ENCODE measurements at regions not wholly inside any gene's neighbourhood (a gene's known extent, or its start where the extent isn't known, plus 50 kb on each side); places are given as distances from the start of the nearest gene placed in this dataset.

- TF ChIP-seq MAX (IDR thresholded peaks at IDR 0.05): no peak
- no peak for TF ChIP-seq EP300 (IDR thresholded peaks at IDR 0.05; ENCODE audit: borderline replicate concordance)
- TF ChIP-seq USF1 (IDR thresholded peaks at IDR 0.05): no peak
- TF ChIP-seq EGR1 (IDR thresholded peaks at IDR 0.05): no peak
- TF ChIP-seq ZBTB7A (IDR thresholded peaks at IDR 0.05; ENCODE audit: low read depth): no peak
- no peak for TF ChIP-seq FOXM1 (IDR thresholded peaks at IDR 0.05; ENCODE audit: borderline replicate concordance, low read depth)
- no peak for TF ChIP-seq NFIC (IDR thresholded peaks at IDR 0.05)
- no peak for TF ChIP-seq TCF12 (IDR thresholded peaks at IDR 0.05; ENCODE audit: low read depth)
- no peak for TF ChIP-seq YY1 (IDR thresholded peaks at IDR 0.05; ENCODE audit: low read depth)
- no peak for TF ChIP-seq REST (IDR thresholded peaks at IDR 0.05; ENCODE audit: low read depth)
- TF ChIP-seq TAF1 (IDR thresholded peaks at IDR 0.05; ENCODE audit: low read depth): no peak
- no peak for TF ChIP-seq CREB1 (IDR thresholded peaks at IDR 0.05; ENCODE audit: low read depth)
- TF ChIP-seq TEAD4 (IDR thresholded peaks at IDR 0.05): no peak
Measured at GRCh38 chr21:27467366-27467765, 500.5 kb upstream of the ADAMTS5 start.

GRCh38 chr21:27466140-27466539, 499.3 kb upstream of the ADAMTS5 start:
- TF ChIP-seq MAX (IDR thresholded peaks at IDR 0.05) (no peak), TAF1 (IDR thresholded peaks at IDR 0.05; ENCODE audit: low read depth) (no peak), NFIC (IDR thresholded peaks at IDR 0.05) (no peak), CEBPB (IDR thresholded peaks at IDR 0.05) (no peak), FOXM1 (IDR thresholded peaks at IDR 0.05; ENCODE audit: borderline replicate concordance, low read depth) (no peak), EP300 (IDR thresholded peaks at IDR 0.05; ENCODE audit: borderline replicate concordance) (no peak), REST (IDR thresholded peaks at IDR 0.05; ENCODE audit: low read depth) (no peak), ZBTB7A (IDR thresholded peaks at IDR 0.05; ENCODE audit: low read depth) (no peak), RAD21 (IDR thresholded peaks at IDR 0.05; ENCODE audit: low read depth) (no peak), YY1 (IDR thresholded peaks at IDR 0.05; ENCODE audit: low read depth) (no peak), CREB1 (IDR thresholded peaks at IDR 0.05; ENCODE audit: low read depth) (no peak)

GRCh38 chr21:27464648-27465047, 497.8 kb upstream of the ADAMTS5 start:
- TF ChIP-seq RAD21 (IDR thresholded peaks at IDR 0.05; ENCODE audit: low read depth) (no peak), TCF12 (IDR thresholded peaks at IDR 0.05; ENCODE audit: low read depth) (no peak), EGR1 (IDR thresholded peaks at IDR 0.05) (no peak)

GRCh38 chr21:27462726-27463125, 495.8 kb upstream of the ADAMTS5 start:
- TF ChIP-seq CREB1 (IDR thresholded peaks at IDR 0.05; ENCODE audit: low read depth) (no peak), USF1 (IDR thresholded peaks at IDR 0.05) (no peak)

- TF ChIP-seq CEBPB (IDR thresholded peaks at IDR 0.05): no peak
- no peak for TF ChIP-seq FOXM1 (IDR thresholded peaks at IDR 0.05; ENCODE audit: borderline replicate concordance, low read depth)
- TF ChIP-seq TCF12 (IDR thresholded peaks at IDR 0.05; ENCODE audit: low read depth): no peak
- no peak for TF ChIP-seq USF1 (IDR thresholded peaks at IDR 0.05)
Measured at GRCh38 chr21:27454234-27454633, 487.3 kb upstream of the ADAMTS5 start.

- TF ChIP-seq TCF12 (IDR thresholded peaks at IDR 0.05; ENCODE audit: low read depth) (no peak), NFIC (IDR thresholded peaks at IDR 0.05) (no peak), TEAD4 (IDR thresholded peaks at IDR 0.05) (no peak), RAD21 (IDR thresholded peaks at IDR 0.05; ENCODE audit: low read depth) (no peak), EP300 (IDR thresholded peaks at IDR 0.05; ENCODE audit: borderline replicate concordance) (no peak), CEBPB (IDR thresholded peaks at IDR 0.05) (no peak), REST (IDR thresholded peaks at IDR 0.05; ENCODE audit: low read depth) (no peak), USF1 (IDR thresholded peaks at IDR 0.05) (no peak), FOXM1 (IDR thresholded peaks at IDR 0.05; ENCODE audit: borderline replicate concordance, low read depth) (no peak), EGR1 (IDR thresholded peaks at IDR 0.05) (no peak), MAX (IDR thresholded peaks at IDR 0.05) (no peak), TAF1 (IDR thresholded peaks at IDR 0.05; ENCODE audit: low read depth) (no peak)
Measured at GRCh38 chr21:27451116-27451515, 484.2 kb upstream of the ADAMTS5 start.

Data from Ishikawa (cell line).